GM23248 (cell line): ENCODE measurements at regions not wholly inside any gene's neighbourhood (a gene's known extent, or its start where the extent isn't known, plus 50 kb on each side); places are given as distances from the start of the nearest gene placed in this dataset.

Experiments
- EZH2 ChIP-seq: fragments of 200-600 bp; sonication (generic); IDR thresholded peaks from 2 replicates; pipeline ENCODE4 v1.6.1; 2018; ENCODE audit warnings: antibody characterized with exemption, mild to moderate bottlenecking; ENCODE audit not compliant: insufficient read depth, poor library complexity, severe bottlenecking
- EZH2phosphoT487 ChIP-seq: fragments of 200-600 bp; sonication (generic); IDR thresholded peaks from 2 replicates; pipeline ENCODE4 v1.6.1; 2018; ENCODE audit warnings: antibody characterized with exemption, moderate library complexity, mild to moderate bottlenecking, low read depth; ENCODE audit not compliant: insufficient read depth

DNA sequence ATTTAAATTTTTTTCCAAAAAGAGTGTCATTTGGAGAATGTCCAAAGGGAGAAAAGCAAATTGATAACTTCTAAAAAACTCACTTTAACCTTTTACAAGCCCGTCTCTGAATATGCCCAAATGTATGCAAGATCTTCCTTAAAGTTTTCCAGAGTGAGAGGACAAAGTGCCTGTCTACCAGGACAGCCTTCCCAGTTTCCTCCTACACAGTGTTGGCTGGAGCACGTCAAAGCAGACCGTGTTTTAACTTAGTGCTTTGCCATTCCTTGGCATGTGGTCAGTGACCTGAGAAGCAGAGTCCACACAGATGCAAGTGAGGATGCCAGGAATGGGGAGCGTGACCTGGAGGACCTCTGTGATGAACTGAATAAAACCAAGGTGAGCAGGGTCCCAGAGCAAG is 245.7 kb downstream of the FAM43A start:
- no peak for TF ChIP-seq EZH2
- no peak for TF ChIP-seq EZH2phosphoT487
